HCT116 (cell line): ENCODE measurements at regions not wholly inside any gene's neighbourhood (a gene's known extent, or its start where the extent isn't known, plus 50 kb on each side); places are given as distances from the start of the nearest gene placed in this dataset.

Source experiments
- ATAC-seq: fragments of 200-7000 bp; cut with Tn5 transposase; 2 replicates; pipeline ENCODE4 v1.9.1; 2020; ENCODE audit warnings: mild to moderate bottlenecking, moderate library complexity
- BruUV-seq: library from RNA; stranded (reverse); fragments of 400-500 nt; replicated peaks from 2 replicates; lab custom pipeline; 2021; lab: Mats Ljungman, UMichigan
- CTCF ChIA-PET: fragments of 300-600 bp; sonication (Branson Sonifier 250); formaldehyde crosslinking; loops from one replicate; lab custom pipeline; 2021; ENCODE audit warnings: antibody characterized with exemption; lab: Charles Lee
- POLR2A ChIA-PET: fragments of 300-600, 350-600 bp; sonication (Branson Sonifier 250); formaldehyde crosslinking; loops from one replicate; lab custom pipeline; 2021; ENCODE audit warnings: antibody characterized with exemption; lab: Charles Lee
- RAD21 ChIA-PET, 2 experiments: fragments of 300-600 bp; sonication (Branson Sonifier 250); formaldehyde crosslinking; loops; one replicate each; lab custom pipeline; 2023; ENCODE audit warnings: low total read pairs in 2 of 2; ENCODE audit not compliant: uncharacterized antibody in 2 of 2, unreplicated experiment in 2 of 2, low non-redundant PET in 1 of 2; lab: Charles Lee
- DNase-seq: peaks from one replicate; pipeline ENCODE4 v3.0.0-alpha.2; 2010; ENCODE audit warnings: low read depth, low spot score
- H2AFZ ChIP-seq: fragments of 200-600 bp; shearing (Covaris generic), sonication (generic); 2 replicates; pipeline ENCODE4 v1.6.1; 2017; ENCODE audit warnings: low read depth, mixed run types, mixed read lengths, antibody characterized with exemption, low read length; ENCODE audit not compliant: poor library complexity, severe bottlenecking
- H3K27ac ChIP-seq: 2 replicates; pipeline ENCODE4 v1.5.1; 2012; ENCODE audit warnings: low read depth, low read length
- H3K27me3 ChIP-seq: fragments of 200-600 bp; sonication (generic); 2 replicates; pipeline ENCODE4 v1.6.1; 2016; ENCODE audit warnings: mixed run types, low read length, mixed read lengths; ENCODE audit not compliant: insufficient read depth
- H3K36me3 ChIP-seq, 2 experiments: fragments of 200-500 bp in 1 of 2; fragments of 200-600 bp in 1 of 2; sonication (Bioruptor generic) in 1 of 2; sonication (generic) in 1 of 2; 2 replicates each; pipeline versions ENCODE4 v1.5.1 to v1.6.1; 2014 to 2016; ENCODE audit warnings: low read length in 2 of 2, inconsistent platforms in 1 of 2, mixed read lengths in 1 of 2, mixed run types in 1 of 2; ENCODE audit not compliant: insufficient read depth in 2 of 2, control insufficient read depth in 1 of 2
- H3K4me1 ChIP-seq, 2 experiments: fragments of 200-600 bp in 1 of 2; sonication (generic) in 1 of 2; 2 replicates each; pipeline versions ENCODE4 v1.5.1 to v1.6.1; 2012 to 2017; ENCODE audit warnings: low read length in 2 of 2, inconsistent platforms in 1 of 2, mild to moderate bottlenecking in 1 of 2, mixed read lengths in 1 of 2, mixed run types in 1 of 2, moderate library complexity in 1 of 2; ENCODE audit not compliant: insufficient read depth in 2 of 2, control insufficient read depth in 1 of 2
- H3K4me2 ChIP-seq: fragments of 200-600 bp; sonication (generic); 2 replicates; pipeline ENCODE4 v1.6.1; 2017; ENCODE audit warnings: mixed run types, low read length, mixed read lengths
- H3K4me3 ChIP-seq, 2 experiments: fragments of 200-600 bp in 1 of 2; sonication (generic) in 1 of 2; replicated peaks in 1 of 2; 2 replicates each; pipeline ENCODE4 v1.5.1; 2011 to 2016; ENCODE audit warnings: low read length in 2 of 2, control low read depth in 1 of 2, low read depth in 1 of 2, mild to moderate bottlenecking in 1 of 2, mixed read lengths in 1 of 2, mixed run types in 1 of 2
- H3K79me2 ChIP-seq: fragments of 200-600 bp; sonication (generic); 2 replicates; pipeline ENCODE4 v1.6.1; 2017; ENCODE audit warnings: mild to moderate bottlenecking, mixed run types, low read length, moderate library complexity, mixed read lengths; ENCODE audit not compliant: insufficient read depth
- H3K9ac ChIP-seq: fragments of 200-600 bp; sonication (generic); 2 replicates; pipeline ENCODE4 v1.6.1; 2016; ENCODE audit warnings: low read length, mixed read lengths
- H3K9me2 ChIP-seq: fragments of 200-600 bp; sonication (generic), shearing (Covaris generic); 2 replicates; pipeline ENCODE4 v1.6.1; 2017; ENCODE audit warnings: mixed run types, mild to moderate bottlenecking, moderate library complexity; ENCODE audit not compliant: insufficient read depth
- H3K9me3 ChIP-seq, 2 experiments: fragments of 200-500 bp in 1 of 2; fragments of 200-600 bp in 1 of 2; sonication (Bioruptor generic) in 1 of 2; sonication (generic) in 1 of 2; 2 replicates each; pipeline ENCODE4 v1.6.1; 2014 to 2017; ENCODE audit warnings: low read length in 2 of 2, mixed read lengths in 2 of 2, inconsistent platforms in 1 of 2, low read depth in 1 of 2, mild to moderate bottlenecking in 1 of 2, mixed run types in 1 of 2, moderate library complexity in 1 of 2; ENCODE audit not compliant: control insufficient read depth in 1 of 2, insufficient read depth in 1 of 2
- H4K20me1 ChIP-seq: fragments of 200-600 bp; sonication (generic), shearing (Covaris generic); 2 replicates; pipeline ENCODE4 v1.6.1; 2017; ENCODE audit warnings: mixed run types, mild to moderate bottlenecking, moderate library complexity; ENCODE audit not compliant: insufficient read depth
- CEBPB ChIP-seq: IDR thresholded peaks from 2 replicates; pipeline ENCODE4 v1.6.1; 2012; ENCODE audit warnings: low read depth
- CTCF ChIP-seq, 3 experiments: fragments of 200-600 bp in 1 of 3; sonication (generic) in 1 of 3; IDR thresholded peaks in 2 of 3; conservative IDR thresholded peaks in 1 of 3; 2 replicates each; pipeline ENCODE4 v1.5.1; 2012 to 2017; ENCODE audit warnings: low read depth in 2 of 3, low read length in 2 of 3, antibody characterized with exemption in 1 of 3, borderline replicate concordance in 1 of 3, control low read depth in 1 of 3, mild to moderate bottlenecking in 1 of 3, mixed read lengths in 1 of 3, mixed run types in 1 of 3, moderate library complexity in 1 of 3; ENCODE audit not compliant: insufficient read depth in 1 of 3
- EGR1 ChIP-seq: IDR thresholded peaks from 2 replicates; pipeline ENCODE4 v1.6.1; 2012; ENCODE audit warnings: low read depth
- ELF1 ChIP-seq: IDR thresholded peaks from 2 replicates; pipeline ENCODE4 v1.6.1; 2012; ENCODE audit warnings: low read depth, borderline replicate concordance
- EZH2 ChIP-seq: fragments of 200-600 bp; sonication (generic); IDR thresholded peaks from 2 replicates; pipeline ENCODE4 v1.6.1; 2017; ENCODE audit warnings: antibody characterized with exemption, mixed run types
- EZH2phosphoT487 ChIP-seq: fragments of 200-600 bp; IDR thresholded peaks from 2 replicates; pipeline ENCODE4 v1.6.1; 2018; ENCODE audit warnings: antibody characterized with exemption, borderline replicate concordance
- JUND ChIP-seq: IDR thresholded peaks from 2 replicates; pipeline ENCODE4 v1.6.1; 2012
- MAX ChIP-seq: IDR thresholded peaks from 2 replicates; pipeline ENCODE4 v1.6.1; 2012
- POLR2A ChIP-seq: IDR thresholded peaks from 2 replicates; pipeline ENCODE4 v1.7.0; 2011; ENCODE audit warnings: borderline replicate concordance; ENCODE audit not compliant: insufficient read depth, insufficient read length; ENCODE audit errors: extremely low read depth
- POLR2AphosphoS5 ChIP-seq: IDR thresholded peaks from 2 replicates; pipeline ENCODE4 v1.6.1; 2011; ENCODE audit warnings: mild to moderate bottlenecking, low read depth, low read length, moderate library complexity
- SP1 ChIP-seq: IDR thresholded peaks from 2 replicates; pipeline ENCODE4 v1.6.1; 2012; ENCODE audit warnings: low read depth
- SRF ChIP-seq: IDR thresholded peaks from 2 replicates; pipeline ENCODE4 v1.6.1; 2012; ENCODE audit warnings: low read depth
- TCF7L2 ChIP-seq: IDR thresholded peaks from 2 replicates; pipeline ENCODE4 v1.7.0; 2011; ENCODE audit warnings: borderline replicate concordance, inconsistent platforms; ENCODE audit not compliant: insufficient read depth, insufficient read length; ENCODE audit errors: extremely low read depth
- YY1 ChIP-seq: IDR thresholded peaks from 2 replicates; pipeline ENCODE4 v1.6.1; 2011; ENCODE audit warnings: low read length, low read depth, moderate library complexity, mild to moderate bottlenecking; ENCODE audit not compliant: insufficient replicate concordance; ENCODE audit errors: extremely low read depth
- ZFX ChIP-seq: fragments of 450-650 bp; IDR thresholded peaks from 2 replicates; pipeline ENCODE4 v1.6.1; 2017
- intact Hi-C: fragments of 100-400 bp; cut with micrococcal nuclease; formaldehyde crosslinking; loops from 2 replicates; pipeline ENCODE4 v1.10.0; 2022

- Histone ChIP-seq H3K9ac (no peak overlapping the region), H3K4me2 (no peak overlapping the region), H3K4me3 (no peak overlapping the region)
- DNase-seq, result no peak
- TF ChIP-seq CTCF (IDR thresholded peaks at IDR 0.05 in 2 of 3, conservative IDR thresholded peaks at IDR 0.05 in 1 of 3; ENCODE audit: borderline replicate concordance in 1 of 3, insufficient read depth in 1 of 3, low read depth in 2 of 3, low read length in 2 of 3) (no peak), EZH2phosphoT487 (no peak), YY1 (no peak), POLR2A (no peak), TCF7L2 (no peak), SRF (no peak), ZFX (no peak), JUND (no peak), EGR1 (no peak), EZH2 (no peak), ELF1 (no peak), SP1 (no peak), POLR2AphosphoS5 (no peak), CEBPB (no peak), MAX (no peak)
- TF ChIP-seq, all 23 proteins: peak for 0
- H3K27me3 ChIP-seq, result no peaks in the 10 kb centered on the region
- CTCF ChIA-PET, result no interaction called here
- no peaks in the 10 kb centered on the region for H3K9me2 ChIP-seq
- H3K27ac ChIP-seq, result no peak overlapping the region
- no peak for ATAC-seq
- no peaks in the 10 kb centered on the region for H4K20me1 ChIP-seq
- H3K79me2 ChIP-seq, result no peaks in the 10 kb centered on the region
- intact Hi-C loops, result no loop called here
- no peaks in the 10 kb centered on the region for H3K36me3 ChIP-seq
- no peaks in the 10 kb centered on the region for H3K9me3 ChIP-seq
- H3K4me1 ChIP-seq, result no peaks in the 10 kb centered on the region
- H2AFZ ChIP-seq, result no peak overlapping the region
- RAD21 ChIA-PET, result no interaction called here
- POLR2A ChIA-PET, result no interaction called here
- no TSS peak for BruUV-seq
These were observed 170.2 kb upstream of the NREP start for GRCh38 chr5:111927191-111927590.
